Neural progenitor cell (in vitro differentiated cells): ENCODE measurements at regions not wholly inside any gene's neighbourhood (a gene's known extent, or its start where the extent isn't known, plus 50 kb on each side); places are given as distances from the start of the nearest gene placed in this dataset.
A peak's percentile ranks its signal among the peaks of the same experiment; 100 is the strongest.

Experiments used
- DNase-seq: peaks from one replicate; pipeline ENCODE4 v3.0.0-alpha.2; 2016; ENCODE audit warnings: low spot score
- H2AFZ ChIP-seq: fragments of 200-600 bp; sonication (generic); replicated peaks from 2 replicates; pipeline ENCODE4 v1.6.1; 2016; ENCODE audit warnings: antibody characterized with exemption
- H3F3A ChIP-seq: fragments of 200-600 bp; sonication (generic); 2 replicates; pipeline ENCODE4 v1.6.1; 2016; ENCODE audit warnings: antibody characterized with exemption, low read depth
- H3K27ac ChIP-seq: fragments of 200-600 bp; sonication (generic); 2 replicates; pipeline ENCODE4 v1.5.1; 2016; ENCODE audit warnings: mild to moderate bottlenecking
- H3K27me3 ChIP-seq: fragments of 200-600 bp; sonication (generic); 2 replicates; pipeline ENCODE4 v1.6.1; 2016; ENCODE audit warnings: mild to moderate bottlenecking, moderate library complexity
- H3K36me3 ChIP-seq: fragments of 200-600 bp; sonication (generic); 2 replicates; pipeline ENCODE4 v1.5.1; 2016
- H3K4me1 ChIP-seq: fragments of 200-600 bp; sonication (generic); 2 replicates; pipeline ENCODE4 v1.6.1; 2016; ENCODE audit warnings: mixed run types
- H3K4me2 ChIP-seq: fragments of 200-600 bp; sonication (generic); 2 replicates; pipeline ENCODE4 v1.6.1; 2016
- H3K4me3 ChIP-seq: fragments of 200-600 bp; sonication (generic); 2 replicates; pipeline ENCODE4 v1.5.1; 2016
- H3K79me2 ChIP-seq: fragments of 200-600 bp; sonication (generic); 2 replicates; pipeline ENCODE4 v1.6.1; 2016; ENCODE audit warnings: low read depth
- H3K9ac ChIP-seq: fragments of 200-600 bp; sonication (generic); 2 replicates; pipeline ENCODE4 v1.6.1; 2016
- H3K9me3 ChIP-seq: fragments of 200-600 bp; sonication (generic); 2 replicates; pipeline ENCODE4 v1.5.1; 2016; ENCODE audit warnings: low read depth
- H4K20me1 ChIP-seq: fragments of 200-600 bp; sonication (generic); 2 replicates; pipeline ENCODE4 v1.6.1; 2016; ENCODE audit warnings: low read depth
- H3K27ac Mint-ChIP-seq: 3 replicates; pipeline ENCODE4 v1.8.0; 2021; ENCODE audit warnings: mixed read lengths
- H3K27me3 Mint-ChIP-seq: 2 replicates; pipeline ENCODE4 v1.8.0; 2022; ENCODE audit warnings: low read depth, mild to moderate bottlenecking, inconsistent platforms, moderate library complexity, mixed read lengths; ENCODE audit not compliant: insufficient read depth
- H3K36me3 Mint-ChIP-seq: 3 replicates; pipeline ENCODE4 v1.8.0; 2021; ENCODE audit warnings: mixed read lengths
- H3K4me1 Mint-ChIP-seq: 3 replicates; pipeline ENCODE4 v1.8.0; 2021; ENCODE audit warnings: mixed read lengths
- H3K4me3 Mint-ChIP-seq: 3 replicates; pipeline ENCODE4 v1.8.0; 2021; ENCODE audit warnings: mild to moderate bottlenecking, moderate library complexity, mixed read lengths
- H3K9me3 Mint-ChIP-seq: 3 replicates; pipeline ENCODE4 v1.8.0; 2020; ENCODE audit warnings: mixed read lengths
- CTCF ChIP-seq: fragments of 200-600 bp; sonication (generic); IDR thresholded peaks from 2 replicates; pipeline ENCODE4 v1.5.1; 2017; ENCODE audit warnings: antibody characterized with exemption, mild to moderate bottlenecking
- EZH2 ChIP-seq: fragments of 200-600 bp; sonication (generic); IDR thresholded peaks from 2 replicates; pipeline ENCODE4 v1.6.1; 2017; ENCODE audit warnings: antibody characterized with exemption, mild to moderate bottlenecking, moderate library complexity
- EZH2phosphoT487 ChIP-seq: fragments of 200-600 bp; sonication (generic); IDR thresholded peaks from 2 replicates; pipeline ENCODE4 v1.6.1; 2017; ENCODE audit warnings: antibody characterized with exemption

- peak overlapping the region; percentile 46 for H3K27ac Mint-ChIP-seq
These were observed 90.2 kb upstream of the RUNX3 start for GRCh38 chr1:25020173-25020845.

GRCh38 chr1:25019337-25020172 is 89.5 kb upstream of the RUNX3 start:
- H3K4me1 ChIP-seq = peaks cover 10% of the 10 kb centered on the region
- no peaks in the 10 kb centered on the region for H3K79me2 ChIP-seq
- Mint-ChIP-seq H3K9me3 (peaks cover 4% of the 10 kb centered on the region), H3K4me1 (peaks cover 26% of the 10 kb centered on the region), H3K27ac (peak overlapping the region; percentile 71), H3K27me3 (peaks cover 9% of the 10 kb centered on the region), H3K36me3 (no peaks in the 10 kb centered on the region), H3K4me3 (peak overlapping the region; percentile 57)
- H3K27ac ChIP-seq = no peak overlapping the region
- no peaks in the 10 kb centered on the region for H4K20me1 ChIP-seq
- H3K9ac ChIP-seq = no peak overlapping the region
- no peak overlapping the region for H2AFZ ChIP-seq
- no peak overlapping the region for H3K4me2 ChIP-seq
- no peaks in the 10 kb centered on the region for H3K9me3 ChIP-seq
- no peak overlapping the region for H3K4me3 ChIP-seq
- no peak for DNase-seq
- H3K36me3 ChIP-seq = no peaks in the 10 kb centered on the region
- no peaks in the 10 kb centered on the region for H3K27me3 ChIP-seq
- H3F3A ChIP-seq = peaks cover 5% of the 10 kb centered on the region
- TF ChIP-seq EZH2phosphoT487 (no peak), CTCF (no peak), EZH2 (no peak)

More at GRCh38 chr1:25020173-25020845, 90.2 kb upstream of the RUNX3 start:
- peaks cover 9% of the 10 kb centered on the region for H3K27me3 Mint-ChIP-seq
- Histone ChIP-seq H3K4me3 (no peak overlapping the region), H3K27ac (no peak overlapping the region), H3K9ac (no peak overlapping the region), H3K36me3 (no peaks in the 10 kb centered on the region), H3K4me1 (peaks cover 10% of the 10 kb centered on the region), H3K9me3 (no peaks in the 10 kb centered on the region), H3K79me2 (no peaks in the 10 kb centered on the region), H4K20me1 (no peaks in the 10 kb centered on the region), H3K27me3 (no peaks in the 10 kb centered on the region), H3F3A (peaks cover 5% of the 10 kb centered on the region), H2AFZ (no peak overlapping the region), H3K4me2 (no peak overlapping the region)
- no peaks in the 10 kb centered on the region for H3K36me3 Mint-ChIP-seq
- H3K4me1 Mint-ChIP-seq = peaks cover 26% of the 10 kb centered on the region
- TF ChIP-seq EZH2 (no peak), CTCF (no peak), EZH2phosphoT487 (no peak)
- peaks cover 4% of the 10 kb centered on the region for H3K9me3 Mint-ChIP-seq
- H3K4me3 Mint-ChIP-seq = no peak overlapping the region
- DNase-seq = no peak

GRCh38 chr1:25018943-25019336 is 88.9 kb upstream of the RUNX3 start:
- H3K4me1 Mint-ChIP-seq = peaks cover 26% of the 10 kb centered on the region
- Histone ChIP-seq H3F3A (peaks cover 5% of the 10 kb centered on the region), H3K4me3 (no peak overlapping the region), H3K9ac (no peak overlapping the region), H3K27me3 (no peaks in the 10 kb centered on the region), H4K20me1 (no peaks in the 10 kb centered on the region), H3K4me1 (peaks cover 10% of the 10 kb centered on the region), H2AFZ (no peak overlapping the region), H3K4me2 (no peak overlapping the region), H3K27ac (no peak overlapping the region), H3K36me3 (no peaks in the 10 kb centered on the region), H3K79me2 (no peaks in the 10 kb centered on the region), H3K9me3 (no peaks in the 10 kb centered on the region)
- H3K9me3 Mint-ChIP-seq = peaks cover 4% of the 10 kb centered on the region
- DNase-seq = no peak
- H3K36me3 Mint-ChIP-seq = no peaks in the 10 kb centered on the region
- TF ChIP-seq EZH2phosphoT487 (no peak), CTCF (no peak), EZH2 (no peak)
- H3K4me3 Mint-ChIP-seq = no peak overlapping the region
- peak overlapping the region; percentile 71 for H3K27ac Mint-ChIP-seq
- H3K27me3 Mint-ChIP-seq = peaks cover 9% of the 10 kb centered on the region
